GM12892 (cell line): ENCODE measurements at regions not wholly inside any gene's neighbourhood (a gene's known extent, or its start where the extent isn't known, plus 50 kb on each side); places are given as distances from the start of the nearest gene placed in this dataset.
"Not testable (repeated sequence)": the region's sequence is repeated elsewhere in the genome, so short reads cannot be mapped to it uniquely, and the experiment has no call there.

Experiments used
- DNase-seq: peaks from one replicate; pipeline ENCODE4 v3.0.0; 2011; ENCODE audit not compliant: insufficient read length
- FAIRE-seq: peaks from 2 replicates; lab custom pipeline; 2011; peaks lifted over from hg19 to GRCh38; lab: Jason Lieb, UNC

DNA sequence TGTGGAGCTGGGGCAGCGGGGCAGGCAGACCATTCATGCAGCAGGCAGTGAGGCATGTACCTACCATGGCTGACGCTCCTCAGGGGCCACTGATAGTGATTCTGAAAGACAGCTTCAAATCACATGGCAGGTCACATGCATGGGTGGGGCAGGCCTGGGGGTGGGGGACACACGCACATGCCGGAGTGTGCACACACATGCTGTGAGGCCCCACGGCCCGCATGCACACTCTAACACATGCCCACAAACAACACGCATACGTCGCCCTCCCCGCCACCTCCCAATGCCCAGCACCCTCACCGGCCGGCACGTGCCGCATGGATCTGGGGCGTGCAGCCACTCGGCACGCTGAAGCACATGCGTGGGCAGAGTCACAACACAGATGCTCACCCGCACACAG, 65.5 kb upstream of the GOLGA6L4 start:
- not testable (repeated sequence) for FAIRE-seq, DNase-seq

DNA sequence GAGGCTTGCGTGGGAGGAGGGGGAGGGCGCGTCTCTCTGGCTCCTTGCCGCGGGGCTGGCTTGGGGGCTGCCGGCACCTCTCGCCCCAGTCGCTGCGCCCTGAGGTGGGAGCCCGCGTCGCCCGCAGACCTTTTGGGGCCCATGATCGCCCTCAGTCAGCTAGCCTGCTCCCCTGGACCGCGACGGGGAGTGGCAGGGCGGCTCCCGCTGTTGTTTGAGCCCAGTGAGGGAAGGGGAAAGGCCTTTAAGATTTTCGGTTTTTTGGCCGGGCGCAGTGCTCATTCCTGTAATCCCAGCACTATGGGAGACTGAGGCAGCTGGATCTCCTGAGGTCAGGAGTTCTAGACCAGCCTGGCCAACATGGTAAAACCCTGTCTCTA, 62.4 kb upstream of the GOLGA6L4 start:
- FAIRE-seq, DNase-seq: not testable (repeated sequence)
